NCI-H1092 (cell line): ENCODE measurements at regions not wholly inside any gene's neighbourhood (a gene's known extent, or its start where the extent isn't known, plus 50 kb on each side); places are given as distances from the start of the nearest gene placed in this dataset.
"Not testable (repeated sequence)": the region's sequence is repeated elsewhere in the genome, so short reads cannot be mapped to it uniquely, and the experiment has no call there.

ENCODE experiments used
- DNase-seq: peaks from one replicate; lab custom pipeline; 2025; lab: John Stamatoyannopoulos, UW

DNA sequence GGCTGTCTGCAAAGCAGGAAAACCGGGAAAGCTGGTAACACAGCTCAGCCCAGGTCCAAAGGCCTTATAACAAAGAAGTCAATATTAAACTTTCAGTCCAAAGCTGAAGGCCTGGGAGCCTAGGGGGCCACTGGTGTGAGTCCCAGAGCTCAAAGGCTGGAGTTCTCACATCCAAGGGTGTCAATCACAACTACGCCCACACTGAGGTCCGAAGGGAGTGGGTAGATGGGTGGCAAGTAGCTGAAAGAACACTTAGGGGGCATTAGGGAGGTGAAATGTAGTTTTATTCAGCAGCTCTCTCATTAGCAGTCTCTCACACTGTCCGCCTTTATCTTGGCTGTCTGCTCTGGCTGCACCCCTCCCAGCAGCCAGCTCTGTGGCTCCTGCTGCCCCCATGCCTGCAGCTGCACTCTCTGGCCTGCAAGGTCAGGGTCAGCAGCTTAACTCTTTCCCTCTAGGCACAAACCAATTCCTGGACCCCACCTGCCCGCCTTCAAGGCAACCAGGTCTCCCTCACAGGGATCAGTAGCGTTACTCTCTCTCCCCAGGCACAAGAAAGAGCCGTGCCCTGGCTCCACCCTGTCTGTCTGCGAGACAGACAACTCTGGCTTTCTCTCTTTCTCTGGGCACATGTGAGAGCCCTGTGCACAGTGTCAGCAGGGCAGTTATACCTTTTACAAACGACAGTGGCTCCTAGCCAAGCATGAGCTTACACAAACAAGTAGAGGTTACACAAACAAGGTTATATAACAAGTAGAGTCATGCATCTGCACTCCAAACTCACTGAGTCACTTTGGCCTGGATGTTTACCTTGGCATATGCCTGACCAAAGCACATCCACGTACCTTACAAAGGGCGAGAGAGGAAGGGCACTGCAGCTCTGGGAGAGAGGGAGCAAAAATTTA lies 249.4 kb upstream of the PCDH20 start:
- DNase-seq = peak; percentile 2

DNA sequence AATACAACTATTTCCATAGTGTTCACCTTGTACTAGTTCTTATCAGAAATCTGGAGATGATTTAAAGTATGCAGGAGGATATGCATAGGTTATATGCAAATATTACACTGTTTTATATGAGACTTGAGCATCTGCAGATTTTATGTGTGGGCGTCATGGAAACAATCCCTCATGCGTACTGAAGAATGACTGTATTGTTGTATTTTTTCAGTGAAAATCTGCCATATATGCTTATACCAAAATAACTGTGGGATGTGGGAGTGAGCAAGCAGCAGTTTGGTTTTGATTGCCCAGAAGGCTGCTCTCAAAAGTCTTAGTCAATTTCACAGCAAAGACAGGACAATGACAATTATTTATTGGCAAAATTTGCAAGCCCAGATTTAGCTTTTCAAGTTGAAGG lies 238.8 kb upstream of the PCDH20 start:
- DNase-seq = no peak

DNA sequence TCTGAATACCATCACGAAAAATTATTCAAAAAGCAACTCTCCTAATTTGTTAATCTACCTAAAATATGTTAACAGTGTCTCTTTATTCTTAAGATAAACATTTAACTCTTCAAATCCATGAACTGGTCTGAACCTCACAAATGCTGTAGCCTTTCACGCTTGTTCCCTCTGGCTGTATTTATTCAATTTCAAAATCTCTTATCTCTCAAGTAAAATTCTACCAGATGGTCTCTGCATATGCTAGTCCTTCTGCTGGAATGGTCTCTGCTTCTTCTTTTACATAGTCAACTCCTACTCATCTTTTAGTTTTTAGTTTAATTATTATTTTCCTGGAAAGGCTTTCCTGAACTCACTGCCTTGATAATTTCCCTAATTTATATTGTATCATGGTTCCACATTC lies 232.9 kb upstream of the PCDH20 start:
- no peak for DNase-seq

DNA sequence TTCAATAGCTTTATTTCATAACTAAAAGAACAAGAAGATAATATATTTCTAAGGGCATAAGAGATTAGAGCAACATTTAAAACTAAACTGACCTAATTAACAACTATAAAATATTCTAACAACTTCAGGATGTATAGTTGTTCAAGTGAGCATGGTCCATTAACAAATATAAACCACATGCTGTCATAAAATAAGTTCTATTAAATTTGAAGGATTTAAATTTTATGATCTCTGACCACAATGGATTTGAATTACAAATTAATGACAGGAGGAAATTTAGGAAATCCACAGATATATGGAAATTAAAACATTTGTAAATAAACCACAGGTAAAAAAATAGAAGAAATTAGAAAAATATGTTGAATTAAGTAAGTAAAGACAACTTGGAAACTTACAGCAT lies 196.5 kb upstream of the PCDH20 start:
- no peak for DNase-seq

DNA sequence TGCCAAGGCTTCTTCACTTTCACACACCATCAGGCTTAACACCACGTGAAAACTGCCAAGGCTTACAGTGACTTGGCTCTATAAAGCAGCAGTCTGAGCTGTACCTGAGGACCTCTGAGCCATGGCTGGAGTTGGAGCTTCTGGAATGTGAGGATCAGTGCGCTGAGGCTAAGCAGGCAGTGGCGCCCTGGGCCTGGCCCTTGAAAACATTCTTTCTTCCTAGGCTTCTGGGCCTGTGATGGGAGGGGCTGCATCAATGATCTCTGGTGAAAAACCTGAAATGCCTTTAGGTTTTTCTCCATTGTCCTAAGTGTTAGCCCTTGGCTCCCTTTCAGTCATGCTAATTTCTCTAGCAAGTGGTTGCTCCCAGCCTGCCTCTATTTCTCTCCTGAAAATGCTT lies 192.5 kb upstream of the PCDH20 start:
- no peak for DNase-seq

DNA sequence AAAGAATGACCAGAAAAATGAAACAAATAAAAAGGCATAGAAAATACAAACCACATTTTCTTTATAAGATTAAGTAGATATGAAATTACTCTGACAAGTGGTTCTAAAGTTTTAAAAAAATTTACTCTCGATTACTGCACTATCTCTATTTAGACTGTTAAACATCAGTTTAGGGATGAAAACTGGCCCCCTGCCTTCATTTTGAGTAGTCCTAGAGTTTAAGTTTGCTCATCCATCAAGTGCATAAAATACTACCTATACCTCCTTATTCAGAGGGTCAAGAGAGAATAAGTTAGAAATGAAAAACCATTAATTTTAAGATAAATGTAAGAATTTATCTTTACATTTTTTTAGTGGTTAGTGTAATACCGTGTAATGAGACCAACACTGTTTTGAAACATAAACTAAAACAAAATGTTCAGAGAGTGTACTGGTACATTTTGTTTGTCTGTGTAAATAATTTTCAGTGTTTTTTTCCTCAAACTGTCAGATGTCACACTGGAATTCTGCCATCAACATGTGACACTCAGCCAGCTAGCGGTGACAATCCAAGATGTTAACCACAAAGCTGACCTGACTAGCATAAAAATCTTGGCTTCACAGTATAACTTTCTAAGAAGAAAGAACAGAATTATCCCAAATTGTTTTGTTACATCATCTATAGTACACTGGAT lies 184.8 kb upstream of the PCDH20 start:
- DNase-seq = no peak

DNA sequence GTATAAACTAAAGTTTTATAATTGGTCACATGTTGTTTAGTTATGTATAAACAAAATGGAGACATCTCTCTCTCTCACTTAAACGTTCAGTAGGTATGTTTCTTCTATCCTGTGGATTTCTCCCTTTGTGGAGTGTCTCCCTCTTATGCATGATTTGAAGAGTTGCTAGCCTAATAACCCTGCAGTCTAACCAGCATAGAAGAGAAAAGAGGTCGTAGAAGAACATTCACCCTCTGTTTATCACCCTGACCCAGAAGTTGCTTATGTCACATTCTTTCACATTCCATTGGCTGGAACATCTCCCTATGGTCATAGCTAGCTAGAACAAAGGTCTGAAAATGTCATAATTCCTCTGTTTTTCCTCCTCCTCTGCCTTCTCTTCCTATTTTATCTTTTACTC lies 176.8 kb upstream of the PCDH20 start:
- DNase-seq = no peak

DNA sequence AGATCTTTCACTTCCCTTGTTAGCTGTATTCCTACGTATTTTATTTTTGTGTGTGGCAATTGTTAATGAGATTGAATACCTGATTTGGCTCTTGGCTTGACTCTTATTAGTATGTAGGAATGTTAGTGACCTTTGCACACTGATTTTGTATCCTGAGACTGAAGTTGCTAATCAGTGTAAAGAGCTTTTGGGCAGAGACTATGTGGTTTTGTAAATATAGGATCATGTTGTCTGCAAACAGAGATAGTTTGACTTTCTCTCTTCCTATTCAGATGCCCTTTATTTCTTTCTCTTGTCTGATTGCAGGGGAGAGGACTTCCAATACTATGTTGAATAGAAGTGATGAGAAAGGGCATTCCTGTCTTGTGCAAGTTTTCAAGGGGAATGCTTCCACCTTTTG lies 160.3 kb upstream of the PCDH20 start:
- no peak for DNase-seq

DNA sequence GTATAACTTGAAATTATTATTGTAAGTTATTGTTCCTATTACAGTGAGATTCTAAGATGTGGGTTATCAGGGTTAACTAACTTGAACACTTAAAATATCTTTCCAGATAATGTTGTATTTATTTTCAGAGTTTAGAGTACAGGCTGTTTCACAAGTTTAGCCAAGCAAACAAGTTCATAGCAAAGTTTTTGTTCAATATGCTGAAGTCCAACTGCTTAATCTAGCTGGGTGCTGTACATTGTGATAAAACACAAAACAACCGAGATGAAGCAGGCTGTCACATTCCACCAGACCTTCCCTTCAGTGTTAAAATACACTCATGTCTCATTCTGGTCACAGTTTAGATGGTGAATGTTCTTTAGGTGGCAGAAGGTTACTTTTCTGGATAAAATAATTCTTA lies 148.0 kb upstream of the PCDH20 start:
- DNase-seq = no peak

DNA sequence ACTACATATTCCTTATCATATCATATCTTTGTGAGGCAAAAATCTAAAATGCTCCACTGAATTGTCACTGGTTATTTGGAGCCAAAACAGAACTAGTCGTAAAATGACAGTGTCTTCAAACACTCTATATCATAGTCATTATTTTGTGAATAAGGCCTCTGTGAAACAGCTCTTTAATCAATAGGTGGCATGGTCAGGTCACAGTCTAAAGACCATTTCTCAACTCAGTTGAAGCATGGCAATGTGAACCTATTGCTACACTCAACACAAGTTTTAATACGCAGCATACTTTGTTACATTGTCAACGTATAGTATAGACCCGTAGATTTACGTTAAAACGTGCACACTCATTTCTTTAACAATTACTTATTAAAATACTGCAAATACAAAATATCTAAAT lies 131.3 kb upstream of the PCDH20 start:
- DNase-seq = no peak

DNA sequence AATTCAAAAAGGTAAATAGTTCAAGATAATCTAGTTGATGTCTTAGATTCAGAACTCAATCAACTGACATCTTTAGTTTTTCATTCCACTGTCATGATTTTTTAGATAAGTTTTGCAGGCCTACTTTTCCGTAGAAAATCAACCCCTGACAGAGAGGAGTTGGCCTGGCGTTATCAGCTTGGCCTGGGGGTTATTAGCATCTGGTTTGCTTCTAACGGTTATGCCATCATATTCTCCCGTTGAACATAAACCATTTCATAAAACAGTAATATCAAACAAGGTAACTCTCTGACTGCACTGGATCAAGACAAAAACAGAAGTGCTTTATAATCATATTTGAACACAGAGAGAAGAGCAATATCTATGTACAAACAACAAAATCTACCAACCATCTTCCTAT lies 130.8 kb upstream of the PCDH20 start:
- no peak for DNase-seq

DNA sequence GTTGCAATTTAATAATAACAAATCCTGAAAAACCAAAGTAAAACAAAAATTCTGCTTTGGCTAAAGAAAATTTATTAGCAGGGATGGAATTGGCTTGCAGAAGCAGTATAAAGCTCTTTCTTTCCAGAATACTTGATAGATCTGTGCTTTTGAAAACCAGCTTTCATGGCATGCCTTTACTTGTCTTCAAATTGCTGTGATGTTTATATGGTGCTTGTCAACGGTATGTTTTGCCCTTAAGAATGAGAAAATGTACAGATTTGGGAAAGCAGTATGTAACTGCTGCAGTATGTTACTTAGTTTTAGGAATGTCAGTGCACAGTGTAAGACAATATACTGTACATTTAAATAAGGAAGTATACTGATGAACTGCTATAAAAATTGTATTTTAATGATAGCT lies 120.8 kb upstream of the PCDH20 start:
- no peak for DNase-seq

DNA sequence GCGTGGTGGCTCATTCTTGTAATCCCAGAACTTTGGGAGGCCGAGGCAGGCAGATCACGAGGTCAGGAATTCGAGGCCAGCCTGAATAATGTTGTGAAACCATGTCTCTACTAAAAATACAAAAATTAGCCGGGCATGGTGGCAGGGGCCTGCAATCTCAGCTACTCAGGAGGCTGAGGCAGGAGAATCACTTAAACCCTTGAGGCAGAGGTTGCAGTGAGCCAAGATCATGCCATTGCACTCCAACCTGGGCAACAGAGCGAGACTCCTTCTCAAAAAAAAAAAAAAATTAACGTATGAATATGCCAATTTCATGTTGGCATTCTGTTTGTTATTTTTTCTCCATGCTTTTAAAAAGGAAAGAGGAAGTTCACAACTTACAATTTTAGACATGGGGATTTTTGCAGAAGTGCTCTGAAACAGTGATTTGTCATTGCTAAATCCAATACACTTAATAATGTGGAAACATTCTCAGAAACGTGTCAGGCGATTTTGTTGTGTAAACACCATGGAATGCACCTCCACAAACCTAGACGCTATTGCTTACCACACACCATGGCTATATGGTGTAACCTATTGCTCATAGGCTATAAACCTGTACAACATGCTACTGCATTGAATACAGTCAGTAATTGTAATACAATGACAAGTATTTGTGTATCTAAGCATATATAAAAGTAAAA lies 115.9 kb upstream of the PCDH20 start:
- no peak for DNase-seq

DNA sequence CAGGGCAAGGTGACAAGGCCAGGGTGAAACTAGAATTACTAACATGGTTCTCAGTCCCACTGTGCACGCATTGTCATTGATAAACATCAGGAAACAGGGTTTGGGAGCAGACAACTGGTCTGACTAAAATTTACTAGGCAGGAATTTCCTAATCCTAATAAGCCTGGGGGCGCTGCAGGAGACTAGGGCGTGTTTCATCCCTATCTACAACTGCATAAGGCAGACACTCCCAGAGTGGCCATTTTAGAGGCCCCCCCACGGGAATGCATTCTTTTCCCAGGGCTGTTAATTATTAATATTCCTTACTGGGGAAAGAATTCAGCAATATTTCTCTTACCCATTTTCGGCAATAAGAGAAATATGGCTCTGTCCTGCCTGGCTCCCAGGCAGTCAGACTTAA lies 103.6 kb upstream of the PCDH20 start:
- not testable (repeated sequence) for DNase-seq

DNA sequence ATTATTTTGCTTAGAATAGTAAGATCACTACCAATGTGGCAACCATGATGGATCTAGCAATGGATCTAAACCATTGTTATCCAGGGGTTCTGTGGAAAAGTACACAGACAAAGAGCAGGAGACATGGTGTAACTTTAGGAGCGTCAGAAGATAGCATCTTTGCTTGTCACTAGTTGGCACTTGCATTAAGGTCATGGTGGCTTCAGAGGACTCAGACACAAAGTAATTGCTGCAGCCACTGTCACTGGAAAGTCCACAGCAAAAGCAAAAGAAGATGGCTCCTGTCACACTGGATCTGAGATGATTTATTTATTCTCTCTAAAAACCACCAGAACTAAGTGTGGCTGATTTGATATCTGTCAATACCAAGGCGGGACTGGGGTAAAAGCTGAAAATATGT lies 93.3 kb upstream of the PCDH20 start:
- no peak for DNase-seq

DNA sequence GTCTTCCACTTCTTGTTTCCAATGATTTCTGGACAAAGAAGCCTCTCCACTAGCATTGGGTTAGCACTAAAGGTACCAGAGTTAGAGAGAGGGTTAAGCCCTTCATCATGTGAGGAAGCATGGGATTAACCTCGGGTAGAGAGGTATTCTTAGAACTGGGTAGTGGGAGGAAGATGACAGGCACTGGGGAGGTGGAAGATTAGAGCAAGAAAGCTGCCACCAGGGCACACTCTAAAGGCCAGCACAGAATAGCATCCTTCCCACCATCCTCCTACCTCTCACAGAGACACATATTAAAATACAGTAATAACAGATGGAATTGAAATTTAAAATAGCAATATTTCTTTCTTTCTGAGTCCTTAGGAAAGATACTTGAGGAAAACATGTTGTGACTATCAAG lies 84.5 kb upstream of the PCDH20 start:
- DNase-seq = no peak

DNA sequence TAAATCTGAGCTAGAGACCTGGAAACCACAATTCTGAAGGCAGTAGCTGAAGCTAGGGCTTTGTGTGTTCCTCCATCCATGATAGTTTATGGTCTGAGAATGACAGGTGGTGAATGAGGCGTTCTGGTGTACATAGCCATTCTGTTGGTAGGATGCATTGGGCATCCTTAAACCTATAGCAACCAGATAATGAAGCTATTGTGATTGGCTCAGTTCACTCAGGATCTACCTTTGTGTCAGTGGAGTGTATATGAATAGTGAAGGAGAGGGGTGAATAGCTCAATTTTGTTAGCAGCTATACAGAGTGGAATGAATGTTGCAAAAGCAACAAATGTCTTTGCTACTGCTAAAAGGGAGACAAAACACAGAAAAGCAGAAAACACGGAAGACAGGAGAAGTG lies 80.0 kb upstream of the PCDH20 start:
- DNase-seq = no peak

DNA sequence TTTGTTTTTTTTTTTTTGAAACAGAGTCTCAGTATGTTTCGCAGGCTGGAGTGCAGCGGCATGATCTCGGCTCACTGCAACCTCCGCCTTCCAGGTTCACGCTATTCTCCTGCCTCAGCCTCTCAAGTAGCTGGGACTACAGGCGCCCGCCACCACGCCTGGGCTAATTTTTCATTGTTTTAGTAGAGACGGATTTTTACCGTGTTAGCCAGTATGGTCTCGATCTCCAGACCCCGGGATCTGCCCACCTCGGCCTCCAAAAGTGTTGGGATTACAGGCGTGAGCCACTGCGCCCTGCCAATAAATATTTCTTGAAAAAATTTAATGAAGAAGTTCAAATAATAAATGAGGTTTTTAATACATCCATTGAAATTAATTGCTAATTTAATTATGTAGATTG lies 77.9 kb upstream of the PCDH20 start:
- DNase-seq = not testable (repeated sequence)

DNA sequence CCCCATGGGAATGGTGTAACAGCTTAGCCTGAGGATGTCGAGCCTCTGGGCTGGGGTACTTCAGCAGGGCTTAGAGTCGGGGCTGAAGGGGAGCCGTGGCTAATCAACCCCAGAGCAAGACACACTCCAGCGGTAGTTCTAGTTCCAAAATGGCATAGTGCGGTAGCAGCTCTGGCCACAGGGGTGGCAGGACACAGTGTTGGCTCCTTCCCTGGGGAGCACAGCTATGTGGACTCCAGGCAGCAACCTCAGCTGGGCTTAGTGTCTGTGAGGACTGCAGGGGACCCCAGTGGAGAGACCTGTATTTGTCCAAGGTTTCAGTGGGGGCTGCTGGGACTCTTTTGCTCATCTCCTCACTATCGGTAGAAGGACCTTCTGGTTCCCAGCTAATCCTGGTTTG lies 70.8 kb upstream of the PCDH20 start:
- no peak for DNase-seq

DNA sequence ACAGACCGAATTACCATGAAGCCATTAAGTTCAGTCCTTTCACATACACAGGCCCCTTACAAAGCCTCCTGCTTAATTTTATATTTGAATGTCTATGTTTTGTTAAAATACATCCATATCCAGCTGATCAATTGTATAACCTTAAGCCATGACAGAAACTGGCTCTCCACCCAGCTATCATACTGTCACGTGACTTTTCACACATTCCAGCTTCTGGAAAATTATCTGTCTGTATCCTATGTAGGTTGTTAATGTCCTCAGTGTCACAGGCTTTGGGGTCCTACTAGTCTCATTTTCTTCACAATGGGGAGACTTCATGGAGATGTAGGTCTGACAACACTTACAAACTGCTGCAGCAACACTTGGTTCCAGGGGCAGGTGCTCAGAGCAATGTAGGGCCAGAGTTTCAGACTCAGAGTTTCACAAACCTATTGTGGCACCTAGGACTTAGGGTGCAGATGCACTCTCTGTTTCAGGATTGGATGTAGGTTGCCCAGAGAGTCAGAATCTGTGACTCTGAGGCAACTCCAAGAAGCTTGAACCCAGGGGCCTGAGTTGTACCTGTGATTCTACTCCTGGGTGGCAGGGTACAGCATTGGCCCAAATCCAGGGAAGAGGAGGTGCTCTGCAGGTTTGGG lies 69.6 kb upstream of the PCDH20 start:
- no peak for DNase-seq

DNA sequence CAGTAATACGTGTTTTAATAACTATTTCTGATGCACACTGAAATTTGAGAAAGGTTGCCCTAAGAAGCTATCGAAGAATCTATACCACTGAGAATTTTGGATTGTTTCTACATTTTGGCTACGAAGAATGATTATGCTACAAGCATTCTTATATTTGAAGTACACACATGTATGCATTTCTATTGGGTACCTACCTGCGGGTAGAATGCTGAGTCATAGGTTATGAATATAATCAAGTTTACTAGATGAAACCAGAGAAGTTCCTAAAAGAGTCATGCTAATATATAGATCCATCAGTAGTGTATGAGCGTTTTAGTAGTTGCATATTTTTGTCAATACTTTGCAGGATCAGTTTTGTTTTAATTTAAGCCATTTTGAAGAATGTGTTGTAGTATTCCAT lies 62.0 kb upstream of the PCDH20 start:
- no peak for DNase-seq

DNA sequence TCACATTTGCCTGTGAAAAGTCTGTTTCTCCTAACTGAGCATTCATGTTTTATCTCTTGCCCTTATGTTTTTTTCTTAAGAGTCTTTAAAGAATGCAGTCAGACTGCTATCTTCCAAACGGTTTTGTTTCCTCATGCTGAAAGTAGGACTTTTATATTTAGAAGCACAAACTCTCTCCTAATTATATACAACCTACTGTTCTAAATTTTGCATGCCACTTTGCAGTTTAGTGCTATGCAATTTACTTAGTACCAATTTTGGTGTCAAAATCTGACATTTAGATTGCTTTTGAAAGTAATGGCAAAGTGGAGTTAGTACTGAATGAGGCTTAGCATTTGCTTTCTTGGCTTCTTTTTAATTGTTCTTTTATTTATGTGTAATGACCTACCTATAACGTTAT lies 55.1 kb upstream of the PCDH20 start:
- DNase-seq = no peak

DNA sequence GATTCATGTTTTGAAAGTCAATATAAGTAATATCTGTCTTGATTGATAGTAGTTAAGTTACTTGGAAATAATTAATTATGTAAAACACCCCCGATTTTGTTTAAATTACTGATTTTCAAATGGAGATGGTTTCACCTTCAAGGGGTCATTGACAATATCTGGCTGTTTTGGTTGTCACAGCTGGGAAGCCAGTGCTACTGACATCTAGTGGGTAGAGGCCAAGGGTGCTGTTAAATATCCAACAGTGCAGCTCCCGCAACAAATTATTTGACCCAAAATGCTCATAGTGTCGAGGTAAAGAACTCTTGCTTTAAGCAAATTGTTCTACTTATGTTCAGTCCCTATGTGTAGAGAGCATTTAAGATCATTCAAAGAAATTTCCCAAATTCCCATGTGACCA lies 50.6 kb upstream of the PCDH20 start:
- DNase-seq = no peak
